ENCODE measurements at regions not wholly inside any gene's neighbourhood (a gene's known extent, or its start where the extent isn't known, plus 50 kb on each side); places are given as distances from the start of the nearest gene placed in this dataset.

GRCh38 chr14:51533872-51534553, 117.7 kb upstream of the FRMD6 start:
- no peak overlapping the region for H3K27ac Mint-ChIP-seq
- ChIA-PET POLR2A (no interaction called here), CTCF (no interaction called here)
- peaks cover 2 to 19% (median 6%) of the 10 kb centered on the region in 5 donors for H3K27me3 Mint-ChIP-seq
- H3K27me3 ChIP-seq (ENCODE audit: control insufficient read depth in 2 of 2, insufficient read depth in 2 of 2, low read length in 2 of 2): no peaks in the 10 kb centered on the region
- ATAC-seq (no peak), DNase-seq (no peak)
- intact Hi-C loops (cut with micrococcal nuclease): no loop called here
- H3K27ac ChIP-seq (ENCODE audit: low read depth, low read length): no peak overlapping the region
- no peaks in the 10 kb centered on the region for H3K4me1 Mint-ChIP-seq
- H3K4me3 Mint-ChIP-seq: no peak overlapping the region
- H3K9me3 Mint-ChIP-seq: peaks cover 0 to 5% (median 1%) of the 10 kb centered on the region in 11 donors
- H3K4me3 ChIP-seq (ENCODE audit: low read length): no peak overlapping the region
- H3K4me1 ChIP-seq (ENCODE audit: control insufficient read depth in 2 of 2, insufficient read depth in 2 of 2, low read length in 2 of 2): no peaks in the 10 kb centered on the region
- no peaks in the 10 kb centered on the region for H3K9me3 ChIP-seq (ENCODE audit: control insufficient read depth in 2 of 3, low read length in 3 of 3)
- no peaks in the 10 kb centered on the region for H3K36me3 ChIP-seq (ENCODE audit: control insufficient read depth in 2 of 3, insufficient read depth in 3 of 3, low read length in 3 of 3)
- no peaks in the 10 kb centered on the region for H3K36me3 Mint-ChIP-seq

GRCh38 chr14:51534610-51535011, 117.1 kb upstream of the FRMD6 start:
- Mint-ChIP-seq H3K4me3 (no peak overlapping the region), H3K4me1 (no peaks in the 10 kb centered on the region), H3K9me3 (peaks cover 0 to 5% (median 3%) of the 10 kb centered on the region in 11 donors), H3K27ac (no peak overlapping the region), H3K36me3 (no peaks in the 10 kb centered on the region), H3K27me3 (peaks cover 0 to 18% (median 5%) of the 10 kb centered on the region in 5 donors)
- no peak for ATAC-seq
- H3K36me3 ChIP-seq (ENCODE audit: control insufficient read depth in 2 of 3, insufficient read depth in 3 of 3, low read length in 3 of 3): no peaks in the 10 kb centered on the region
- no peaks in the 10 kb centered on the region for H3K27me3 ChIP-seq (ENCODE audit: control insufficient read depth in 2 of 2, insufficient read depth in 2 of 2, low read length in 2 of 2)
- ChIA-PET CTCF (no interaction called here), POLR2A (no interaction called here)
- intact Hi-C loops (cut with micrococcal nuclease): no loop called here
- no peak for DNase-seq
- H3K4me3 ChIP-seq (ENCODE audit: low read length): no peak overlapping the region
- no peaks in the 10 kb centered on the region for H3K9me3 ChIP-seq (ENCODE audit: control insufficient read depth in 2 of 3, low read length in 3 of 3)
- no peak overlapping the region for H3K27ac ChIP-seq (ENCODE audit: low read depth, low read length)
- H3K4me1 ChIP-seq (ENCODE audit: control insufficient read depth in 2 of 2, insufficient read depth in 2 of 2, low read length in 2 of 2): no peaks in the 10 kb centered on the region

DNA sequence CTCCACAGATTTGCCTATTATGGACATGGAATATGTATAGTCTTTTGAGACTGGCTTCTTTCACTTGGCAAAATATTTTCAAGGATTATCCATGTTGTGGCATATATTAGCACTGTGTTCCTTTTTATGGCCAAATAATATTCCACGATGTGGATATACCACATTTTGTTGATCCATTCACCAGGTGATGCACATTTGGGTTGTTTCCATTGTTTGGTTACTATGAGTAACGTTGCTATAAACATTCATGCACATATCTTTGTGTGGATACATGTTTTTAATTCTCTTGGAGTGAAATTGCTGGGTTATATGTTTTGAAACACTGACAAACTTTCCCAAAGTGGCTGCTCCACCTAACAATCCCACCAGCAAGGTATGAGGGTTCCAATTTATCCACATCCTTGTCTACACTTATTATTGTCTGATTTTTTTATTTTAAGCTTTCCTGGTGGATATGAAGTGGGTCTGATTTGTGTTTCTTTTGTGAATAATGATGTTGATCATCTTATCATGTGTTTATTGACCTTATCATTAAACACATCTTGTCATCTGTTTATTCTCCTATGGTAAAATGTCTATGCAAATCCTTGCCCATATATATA, 116.2 kb upstream of the FRMD6 start:
- no peak overlapping the region for H3K4me3 Mint-ChIP-seq
- Histone ChIP-seq H3K9me3 (ENCODE audit: control insufficient read depth in 2 of 3, low read length in 3 of 3) (no peaks in the 10 kb centered on the region), H3K27ac (ENCODE audit: low read depth, low read length) (no peak overlapping the region), H3K4me3 (ENCODE audit: low read length) (no peak overlapping the region), H3K4me1 (ENCODE audit: control insufficient read depth in 2 of 2, insufficient read depth in 2 of 2, low read length in 2 of 2) (no peaks in the 10 kb centered on the region), H3K36me3 (ENCODE audit: control insufficient read depth in 2 of 3, insufficient read depth in 3 of 3, low read length in 3 of 3) (no peaks in the 10 kb centered on the region), H3K27me3 (ENCODE audit: control insufficient read depth in 2 of 2, insufficient read depth in 2 of 2, low read length in 2 of 2) (no peaks in the 10 kb centered on the region)
- ChIA-PET POLR2A (no interaction called here), CTCF (no interaction called here)
- H3K27ac Mint-ChIP-seq: no peak overlapping the region
- H3K4me1 Mint-ChIP-seq: no peaks in the 10 kb centered on the region
- no peak for DNase-seq
- H3K27me3 Mint-ChIP-seq: peaks cover 0 to 18% (median 6%) of the 10 kb centered on the region in 5 donors
- H3K36me3 Mint-ChIP-seq: no peaks in the 10 kb centered on the region
- peaks cover 0 to 5% (median 3%) of the 10 kb centered on the region in 11 donors for H3K9me3 Mint-ChIP-seq
- ATAC-seq: no peak
- intact Hi-C loops (cut with micrococcal nuclease): no loop called here

DNA sequence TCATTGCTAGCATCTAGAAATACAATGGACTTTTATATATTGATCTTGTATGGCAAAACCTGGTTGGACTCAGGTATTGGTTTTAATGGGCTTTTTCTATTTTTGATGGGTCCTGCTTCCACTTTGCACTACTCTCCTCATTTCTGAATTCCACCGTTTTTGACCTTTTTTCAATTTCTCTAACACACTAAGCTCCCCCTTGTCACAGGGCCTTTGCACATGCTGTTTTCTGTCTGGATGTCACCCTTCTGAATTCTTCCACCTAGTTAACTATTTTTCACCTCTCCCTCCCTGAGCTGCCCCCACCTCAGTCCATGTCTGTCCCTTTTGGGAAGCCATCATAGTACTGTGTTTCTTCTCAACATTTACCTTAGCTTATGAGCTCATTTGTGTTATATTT, 112.7 kb upstream of the FRMD6 start:
- intact Hi-C loops (cut with micrococcal nuclease): no loop called here
- Histone ChIP-seq H3K27ac (ENCODE audit: low read depth, low read length) (no peak overlapping the region), H3K36me3 (ENCODE audit: control insufficient read depth in 2 of 3, insufficient read depth in 3 of 3, low read length in 3 of 3) (no peaks in the 10 kb centered on the region), H3K4me3 (ENCODE audit: low read length) (no peak overlapping the region), H3K9me3 (ENCODE audit: control insufficient read depth in 2 of 3, low read length in 3 of 3) (no peaks in the 10 kb centered on the region), H3K4me1 (ENCODE audit: control insufficient read depth in 2 of 2, insufficient read depth in 2 of 2, low read length in 2 of 2) (no peaks in the 10 kb centered on the region), H3K27me3 (ENCODE audit: control insufficient read depth in 2 of 2, insufficient read depth in 2 of 2, low read length in 2 of 2) (no peaks in the 10 kb centered on the region)
- no peak for DNase-seq
- no peak overlapping the region for H3K4me3 Mint-ChIP-seq
- ChIA-PET POLR2A (no interaction called here), CTCF (no interaction called here)
- ATAC-seq: no peak
- H3K27ac Mint-ChIP-seq: no peak overlapping the region
- no peaks in the 10 kb centered on the region for H3K36me3 Mint-ChIP-seq
- H3K4me1 Mint-ChIP-seq: no peaks in the 10 kb centered on the region
- H3K27me3 Mint-ChIP-seq: peaks cover 0 to 24% (median 15%) of the 10 kb centered on the region in 5 donors
- peaks cover 0 to 5% (median 3%) of the 10 kb centered on the region in 11 donors for H3K9me3 Mint-ChIP-seq

DNA sequence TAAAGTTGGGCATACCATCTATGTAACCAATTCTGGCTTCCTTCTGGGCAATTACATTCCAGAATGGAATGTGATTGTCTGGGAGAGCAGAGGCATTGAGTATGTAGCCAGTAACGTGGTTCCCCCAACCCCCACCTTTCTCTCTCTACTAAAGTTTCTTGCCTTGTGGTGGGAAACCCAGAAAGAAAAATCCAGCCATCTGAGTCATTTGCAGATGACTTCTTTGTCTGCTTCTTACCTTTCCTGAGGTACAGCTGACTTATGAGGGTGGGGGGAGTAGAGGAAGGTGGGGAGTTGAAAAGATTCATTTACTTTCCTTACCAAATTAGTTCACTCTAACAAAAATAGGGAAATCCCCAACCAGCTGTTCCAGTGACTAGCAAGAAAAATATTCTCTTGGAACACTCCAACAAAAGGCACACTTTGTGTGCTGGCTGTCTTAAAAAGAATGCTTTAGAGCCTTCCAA, 112.1 kb upstream of the FRMD6 start:
- no peak overlapping the region for H3K4me3 ChIP-seq (ENCODE audit: low read length)
- ATAC-seq (no peak), DNase-seq (no peak)
- POLR2A ChIA-PET: interaction anchor here (0.6 kb wide), 1 partner anchor 119 kb away, joined by 3 read pairs; no protein-coding TSS in a partner anchor
- H3K36me3 ChIP-seq (ENCODE audit: control insufficient read depth in 2 of 3, insufficient read depth in 3 of 3, low read length in 3 of 3): no peaks in the 10 kb centered on the region
- Mint-ChIP-seq H3K36me3 (no peaks in the 10 kb centered on the region), H3K4me1 (no peaks in the 10 kb centered on the region), H3K27ac (no peak overlapping the region), H3K27me3 (peaks cover 0 to 24% (median 15%) of the 10 kb centered on the region in 5 donors), H3K4me3 (no peak overlapping the region), H3K9me3 (peaks cover 0 to 5% (median 3%) of the 10 kb centered on the region in 11 donors)
- H3K27ac ChIP-seq (ENCODE audit: low read depth, low read length): no peak overlapping the region
- no peaks in the 10 kb centered on the region for H3K9me3 ChIP-seq (ENCODE audit: control insufficient read depth in 2 of 3, low read length in 3 of 3)
- no peaks in the 10 kb centered on the region for H3K27me3 ChIP-seq (ENCODE audit: control insufficient read depth in 2 of 2, insufficient read depth in 2 of 2, low read length in 2 of 2)
- no peaks in the 10 kb centered on the region for H3K4me1 ChIP-seq (ENCODE audit: control insufficient read depth in 2 of 2, insufficient read depth in 2 of 2, low read length in 2 of 2)
- CTCF ChIA-PET: no interaction called here
- intact Hi-C loops (cut with micrococcal nuclease): no loop called here

- Histone ChIP-seq H3K36me3 (ENCODE audit: control insufficient read depth in 2 of 3, insufficient read depth in 3 of 3, low read length in 3 of 3) (no peaks in the 10 kb centered on the region), H3K27ac (ENCODE audit: low read depth, low read length) (no peak overlapping the region), H3K9me3 (ENCODE audit: control insufficient read depth in 2 of 3, low read length in 3 of 3) (no peaks in the 10 kb centered on the region), H3K4me3 (ENCODE audit: low read length) (no peak overlapping the region), H3K4me1 (ENCODE audit: control insufficient read depth in 2 of 2, insufficient read depth in 2 of 2, low read length in 2 of 2) (no peaks in the 10 kb centered on the region), H3K27me3 (ENCODE audit: control insufficient read depth in 2 of 2, insufficient read depth in 2 of 2, low read length in 2 of 2) (no peaks in the 10 kb centered on the region)
- no peak for DNase-seq
- ATAC-seq: no peak
- ChIA-PET POLR2A (no interaction called here), CTCF (no interaction called here)
- no peak overlapping the region for H3K4me3 Mint-ChIP-seq
- H3K4me1 Mint-ChIP-seq: no peaks in the 10 kb centered on the region
- no peak overlapping the region for H3K27ac Mint-ChIP-seq
- H3K36me3 Mint-ChIP-seq: no peaks in the 10 kb centered on the region
- H3K27me3 Mint-ChIP-seq: peaks cover 3 to 24% (median 18%) of the 10 kb centered on the region in 5 donors
- peaks cover 0 to 4% (median 3%) of the 10 kb centered on the region in 11 donors for H3K9me3 Mint-ChIP-seq
- intact Hi-C loops (cut with micrococcal nuclease): no loop called here
Measured at GRCh38 chr14:51540364-51540763, 111.3 kb upstream of the FRMD6 start.

GRCh38 chr14:51544471-51544870, 107.2 kb upstream of the FRMD6 start:
- Mint-ChIP-seq H3K27ac (no peak overlapping the region), H3K4me1 (no peaks in the 10 kb centered on the region), H3K36me3 (no peaks in the 10 kb centered on the region), H3K9me3 (no peaks in the 10 kb centered on the region), H3K27me3 (peaks cover 5 to 31% (median 26%) of the 10 kb centered on the region in 5 donors), H3K4me3 (no peak overlapping the region)
- no peaks in the 10 kb centered on the region for H3K36me3 ChIP-seq (ENCODE audit: control insufficient read depth in 2 of 3, insufficient read depth in 3 of 3, low read length in 3 of 3)
- ChIA-PET CTCF (no interaction called here), POLR2A (no interaction called here)
- intact Hi-C loops (cut with micrococcal nuclease): no loop called here
- no peaks in the 10 kb centered on the region for H3K4me1 ChIP-seq (ENCODE audit: control insufficient read depth in 2 of 2, insufficient read depth in 2 of 2, low read length in 2 of 2)
- H3K4me3 ChIP-seq (ENCODE audit: low read length): no peak overlapping the region
- ATAC-seq: no peak
- no peaks in the 10 kb centered on the region for H3K27me3 ChIP-seq (ENCODE audit: control insufficient read depth in 2 of 2, insufficient read depth in 2 of 2, low read length in 2 of 2)
- DNase-seq: no peak
- H3K27ac ChIP-seq (ENCODE audit: low read depth, low read length): no peak overlapping the region
- H3K9me3 ChIP-seq (ENCODE audit: control insufficient read depth in 2 of 3, low read length in 3 of 3): no peaks in the 10 kb centered on the region

Measured in naive thymus-derived CD4-positive, alpha-beta T cell (primary cell).